ENCODE measurements at regions not wholly inside any gene's neighbourhood (a gene's known extent, or its start where the extent isn't known, plus 50 kb on each side); places are given as distances from the start of the nearest gene placed in this dataset.

GRCh38 chr7:19235680-19236079 lies 90.5 kb upstream of the FERD3L start:
- H3K4me3 ChIP-seq = no peak overlapping the region
- intact Hi-C loops (cut with DNase I; ENCODE audit: low total_unique reads) = no loop called here
- TF ChIP-seq POLR2A (IDR thresholded peaks at IDR 0.05) (no peak), POLR2AphosphoS5 (IDR thresholded peaks at IDR 0.05) (no peak), EP300 (IDR thresholded peaks at IDR 0.05) (no peak), CTCF (IDR thresholded peaks at IDR 0.05) (no peak)
- no peaks in the 10 kb centered on the region for H3K4me1 ChIP-seq
- DNase-seq = no peak
- WGBS, 5 donors = 81 to 94% (median 91%) methylated on average over 5 of the region's 5 CpGs
- H3K27ac ChIP-seq = no peak overlapping the region
- H3K9me3 ChIP-seq = peaks cover 1 to 28% (median 11%) of the 10 kb centered on the region in 4 donors
- H3K27me3 ChIP-seq = no peaks in the 10 kb centered on the region
- H3K36me3 ChIP-seq = no peaks in the 10 kb centered on the region

- Histone ChIP-seq H3K27me3 (no peaks in the 10 kb centered on the region), H3K27ac (no peak overlapping the region), H3K4me1 (no peaks in the 10 kb centered on the region), H3K36me3 (no peaks in the 10 kb centered on the region), H3K4me3 (no peak overlapping the region), H3K9me3 (peaks cover 0 to 29% (median 12%) of the 10 kb centered on the region in 4 donors)
- 55 to 77% (median 70%) methylated on average over 2 of the region's 2 CpGs for WGBS, 5 donors
- intact Hi-C loops (cut with DNase I; ENCODE audit: low total_unique reads) = no loop called here
- DNase-seq = no peak
- TF ChIP-seq CTCF (IDR thresholded peaks at IDR 0.05) (no peak), POLR2AphosphoS5 (IDR thresholded peaks at IDR 0.05) (no peak), POLR2A (IDR thresholded peaks at IDR 0.05) (no peak), EP300 (IDR thresholded peaks at IDR 0.05) (no peak)
These were observed 79.7 kb upstream of the FERD3L start for GRCh38 chr7:19224951-19225350.

- Histone ChIP-seq H3K9me3 (peaks cover 0 to 8% (median 2%) of the 10 kb centered on the region in 4 donors), H3K4me1 (no peaks in the 10 kb centered on the region), H3K27me3 (no peaks in the 10 kb centered on the region), H3K27ac (no peak overlapping the region), H3K36me3 (no peaks in the 10 kb centered on the region), H3K4me3 (no peak overlapping the region)
- intact Hi-C loops (cut with DNase I; ENCODE audit: low total_unique reads) = no loop called here
- DNase-seq = peak in 1 of 2 donors; percentile 67
- TF ChIP-seq POLR2A (IDR thresholded peaks at IDR 0.05) (no peak), EP300 (IDR thresholded peaks at IDR 0.05) (no peak), POLR2AphosphoS5 (IDR thresholded peaks at IDR 0.05) (no peak), CTCF (IDR thresholded peaks at IDR 0.05) (no peak)
These were observed 70.2 kb upstream of the FERD3L start for GRCh38 chr7:19215412-19215811.

- TF ChIP-seq POLR2AphosphoS5 (IDR thresholded peaks at IDR 0.05) (no peak), EP300 (IDR thresholded peaks at IDR 0.05) (no peak), CTCF (IDR thresholded peaks at IDR 0.05) (no peak), POLR2A (IDR thresholded peaks at IDR 0.05) (no peak)
- H3K4me3 ChIP-seq = no peak overlapping the region
- intact Hi-C loops (cut with DNase I; ENCODE audit: low total_unique reads) = no loop called here
- DNase-seq = no peak
- no peaks in the 10 kb centered on the region for H3K4me1 ChIP-seq
- no peak overlapping the region for H3K27ac ChIP-seq
- H3K36me3 ChIP-seq = no peaks in the 10 kb centered on the region
- WGBS, 5 donors = 58 to 74% (median 70%) methylated on average over 6 of the region's 6 CpGs
- peaks cover 0 to 4% (median 2%) of the 10 kb centered on the region in 4 donors for H3K9me3 ChIP-seq
- no peaks in the 10 kb centered on the region for H3K27me3 ChIP-seq
These were observed 68.5 kb upstream of the FERD3L start for GRCh38 chr7:19213746-19214145.
